Activated CD4-positive, alpha-beta memory T cell treated with anti-CD3 and anti-CD28 coated beads, Interleukin-2, amount 10 ng/mL, durations not matched to agents 7 days and 5 days (primary cell): ENCODE measurements at regions not wholly inside any gene's neighbourhood (a gene's known extent, or its start where the extent isn't known, plus 50 kb on each side); places are given as distances from the start of the nearest gene placed in this dataset.
"Not testable (repeated sequence)": the region's sequence is repeated elsewhere in the genome, so short reads cannot be mapped to it uniquely, and the experiment has no call there.

ENCODE experiments used
- CTCF ChIA-PET: fragments of 350-600 bp; sonication (Branson Sonifier 250); formaldehyde crosslinking; loops from one replicate; lab custom pipeline; 2021; ENCODE audit warnings: antibody characterized with exemption, inconsistent platforms; lab: Charles Lee
- POLR2A ChIA-PET: fragments of 350-600 bp; sonication (Branson Sonifier 250); formaldehyde crosslinking; loops from one replicate; lab custom pipeline; 2021; ENCODE audit warnings: antibody characterized with exemption; lab: Charles Lee
- DNase-seq: peaks from one replicate; pipeline ENCODE4 v3.0.0-alpha.2; 2020
- H3K27ac Mint-ChIP-seq: one replicate; pipeline ENCODE4 v1.8.0; 2021; ENCODE audit warnings: mild to moderate bottlenecking, mixed read lengths
- H3K27me3 Mint-ChIP-seq: one replicate; pipeline ENCODE4 v1.8.0; 2021; ENCODE audit warnings: mixed read lengths
- H3K36me3 Mint-ChIP-seq: one replicate; pipeline ENCODE4 v1.8.0; 2021; ENCODE audit warnings: low read depth, mixed read lengths
- H3K4me1 Mint-ChIP-seq: one replicate; pipeline ENCODE4 v1.8.0; 2021; ENCODE audit warnings: mixed read lengths
- H3K4me3 Mint-ChIP-seq: one replicate; pipeline ENCODE4 v1.8.0; 2021; ENCODE audit warnings: mild to moderate bottlenecking, mixed read lengths
- H3K9me3 Mint-ChIP-seq: one replicate; pipeline ENCODE4 v1.8.0; 2021; ENCODE audit warnings: mixed read lengths

DNA sequence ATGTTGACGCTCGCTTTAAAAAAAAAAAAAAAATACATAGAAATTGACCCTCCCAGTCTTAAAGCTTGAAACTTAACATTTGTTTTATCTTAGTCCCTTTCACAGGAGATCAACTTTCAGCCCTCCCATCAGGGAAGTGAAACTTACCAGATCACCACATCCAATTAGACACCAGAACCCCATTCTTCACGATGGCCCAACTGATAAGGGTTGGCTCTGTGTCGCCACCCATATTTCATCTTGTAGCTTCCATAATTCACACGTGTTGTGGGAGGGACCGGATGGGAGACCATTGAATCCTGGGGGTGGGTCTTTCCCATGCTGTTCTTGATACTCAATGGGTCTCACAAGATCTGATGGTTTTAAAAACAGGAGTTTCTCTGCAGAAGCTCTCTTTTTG is 629.4 kb upstream of the KCND2 start:
- H3K36me3 Mint-ChIP-seq: no peaks in the 10 kb centered on the region
- H3K27ac Mint-ChIP-seq: no peak overlapping the region
- peaks cover 8% of the 10 kb centered on the region for H3K9me3 Mint-ChIP-seq
- DNase-seq: no peak
- no peaks in the 10 kb centered on the region for H3K27me3 Mint-ChIP-seq
- ChIA-PET CTCF (no interaction called here), POLR2A (no interaction called here)
- no peak overlapping the region for H3K4me3 Mint-ChIP-seq
- H3K4me1 Mint-ChIP-seq: no peaks in the 10 kb centered on the region

DNA sequence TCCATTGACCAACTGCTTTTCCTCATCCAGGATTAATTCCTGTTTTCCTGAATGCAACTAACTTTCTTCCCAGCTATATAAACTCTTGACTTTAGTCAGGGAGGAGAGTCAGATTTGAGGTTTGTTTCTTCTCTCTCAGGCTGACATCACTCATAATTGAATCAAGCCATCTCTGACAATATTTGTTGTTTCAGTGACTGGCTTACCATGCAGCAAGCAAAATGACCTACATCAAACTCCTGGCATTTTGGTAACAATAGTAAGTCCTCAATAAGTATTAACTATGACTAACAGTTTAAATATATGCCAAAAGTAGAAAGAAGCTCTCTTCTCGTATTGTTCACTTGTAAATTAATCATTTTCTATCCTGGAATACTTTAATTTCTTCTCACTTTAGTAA is 625.7 kb upstream of the KCND2 start:
- Mint-ChIP-seq H3K27ac (no peak overlapping the region), H3K36me3 (no peaks in the 10 kb centered on the region), H3K9me3 (peaks cover 12% of the 10 kb centered on the region), H3K4me1 (no peaks in the 10 kb centered on the region), H3K4me3 (no peak overlapping the region), H3K27me3 (no peaks in the 10 kb centered on the region)
- ChIA-PET CTCF (no interaction called here), POLR2A (no interaction called here)
- DNase-seq: no peak

DNA sequence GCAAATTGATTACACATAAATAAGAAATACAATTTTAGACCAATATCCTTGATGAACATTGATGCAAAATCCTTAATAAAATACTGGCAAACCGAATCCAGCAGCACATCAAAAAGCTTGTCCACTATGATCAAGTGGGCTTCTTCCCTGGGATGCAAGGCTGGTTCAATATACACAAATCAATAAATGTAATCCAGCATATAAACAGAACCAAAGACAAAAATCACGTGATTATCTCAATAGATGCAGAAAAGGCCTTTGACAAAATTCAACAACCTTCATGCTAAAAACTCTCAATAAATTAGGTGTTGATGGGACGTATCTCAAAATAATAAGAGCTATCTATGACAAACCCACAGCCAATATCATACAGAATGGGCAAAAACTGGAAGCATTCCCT is 624.2 kb upstream of the KCND2 start:
- H3K27me3 Mint-ChIP-seq, H3K36me3 Mint-ChIP-seq, H3K4me3 Mint-ChIP-seq, H3K27ac Mint-ChIP-seq, CTCF ChIA-PET, POLR2A ChIA-PET, DNase-seq, H3K4me1 Mint-ChIP-seq: not testable (repeated sequence)
- peaks cover 15% of the 10 kb centered on the region for H3K9me3 Mint-ChIP-seq

DNA sequence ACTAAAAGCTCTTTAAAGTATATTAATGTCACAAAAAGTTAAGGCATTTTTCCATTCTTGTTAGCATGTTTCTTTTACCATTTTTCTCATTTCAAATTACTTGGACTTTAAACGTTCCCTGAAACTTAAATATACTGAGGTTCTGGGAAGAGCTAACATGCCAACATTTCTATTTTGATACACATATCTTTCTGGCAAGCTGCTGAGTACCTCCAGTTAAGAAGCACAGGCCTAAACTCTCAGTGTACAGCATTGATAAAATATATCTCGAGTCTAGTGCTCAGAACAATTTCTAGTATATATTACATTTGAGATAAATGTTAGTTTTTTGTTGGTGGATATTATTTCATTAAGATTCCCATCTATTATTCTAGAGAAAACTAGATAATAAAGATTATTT is 612.9 kb upstream of the KCND2 start:
- H3K27me3 Mint-ChIP-seq: no peaks in the 10 kb centered on the region
- no peak overlapping the region for H3K27ac Mint-ChIP-seq
- no peak overlapping the region for H3K4me3 Mint-ChIP-seq
- CTCF ChIA-PET: no interaction called here
- H3K4me1 Mint-ChIP-seq: no peaks in the 10 kb centered on the region
- no peaks in the 10 kb centered on the region for H3K36me3 Mint-ChIP-seq
- DNase-seq: no peak
- H3K9me3 Mint-ChIP-seq: peaks cover 2% of the 10 kb centered on the region
- POLR2A ChIA-PET: no interaction called here

DNA sequence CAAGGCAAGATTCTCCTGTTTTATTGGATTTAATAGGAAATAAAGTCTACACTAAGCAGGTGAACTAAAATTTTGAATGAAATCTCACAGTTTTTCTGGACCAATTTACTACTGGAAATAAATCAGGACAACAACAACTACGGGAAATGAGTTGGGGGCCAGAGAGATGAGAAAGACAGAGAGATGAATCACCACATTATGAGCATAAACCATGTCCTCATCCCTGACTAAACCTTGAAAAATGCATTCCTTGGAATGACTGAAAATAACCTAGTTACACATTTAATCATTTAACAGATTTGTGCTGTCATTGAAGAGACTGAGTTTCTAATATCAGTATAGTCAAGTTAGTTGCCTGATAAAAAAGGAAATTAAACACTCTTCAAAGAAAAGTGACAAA is 608.4 kb upstream of the KCND2 start:
- Mint-ChIP-seq H3K4me1 (no peaks in the 10 kb centered on the region), H3K9me3 (peaks cover 4% of the 10 kb centered on the region), H3K27me3 (no peaks in the 10 kb centered on the region), H3K36me3 (no peaks in the 10 kb centered on the region), H3K4me3 (no peak overlapping the region), H3K27ac (no peak overlapping the region)
- no peak for DNase-seq
- POLR2A ChIA-PET: no interaction called here
- CTCF ChIA-PET: no interaction called here

DNA sequence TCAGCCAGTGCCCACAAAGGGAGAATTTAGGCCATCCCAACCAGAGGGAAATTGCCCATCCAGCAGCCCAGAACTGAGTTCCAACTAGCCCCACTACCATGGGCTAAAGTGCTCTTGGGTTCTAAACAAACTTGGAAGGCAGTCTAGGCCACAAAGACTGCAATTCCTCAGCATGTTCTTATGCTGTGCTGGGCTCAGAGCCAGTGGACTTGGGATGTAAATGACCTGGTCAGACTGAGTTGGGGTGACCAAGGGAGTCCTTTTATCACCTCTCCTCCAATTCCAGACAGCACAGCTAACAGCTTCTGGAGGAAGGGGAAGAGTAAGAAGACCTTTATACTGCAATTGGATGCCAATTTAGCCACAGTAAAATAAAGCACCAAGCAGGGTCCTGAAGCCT is 607.2 kb upstream of the KCND2 start:
- no peaks in the 10 kb centered on the region for H3K4me1 Mint-ChIP-seq
- POLR2A ChIA-PET: no interaction called here
- H3K36me3 Mint-ChIP-seq: no peaks in the 10 kb centered on the region
- no peak overlapping the region for H3K27ac Mint-ChIP-seq
- H3K27me3 Mint-ChIP-seq: no peaks in the 10 kb centered on the region
- CTCF ChIA-PET: no interaction called here
- H3K4me3 Mint-ChIP-seq: no peak overlapping the region
- no peak for DNase-seq
- peaks cover 4% of the 10 kb centered on the region for H3K9me3 Mint-ChIP-seq

DNA sequence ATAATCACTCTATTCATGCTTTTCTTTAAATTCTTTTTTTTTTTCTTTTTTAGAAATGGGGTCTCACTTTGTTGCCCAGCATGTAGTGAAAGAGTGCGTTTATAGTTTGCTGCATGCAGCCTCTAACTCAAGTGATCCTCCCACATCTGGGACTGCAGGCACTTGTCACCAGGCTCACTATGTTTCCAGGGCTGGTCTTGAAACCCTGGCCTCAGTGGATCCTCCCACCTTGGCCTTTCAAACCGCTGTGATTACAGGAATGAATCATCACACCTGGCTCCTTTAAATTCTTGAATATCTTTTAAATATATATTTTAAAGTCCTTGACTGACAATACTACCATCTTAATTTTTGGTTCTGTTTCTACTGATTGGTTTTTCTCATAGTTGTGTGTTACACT is 591.6 kb upstream of the KCND2 start:
- POLR2A ChIA-PET: no interaction called here
- no peaks in the 10 kb centered on the region for H3K36me3 Mint-ChIP-seq
- H3K4me3 Mint-ChIP-seq: no peak overlapping the region
- H3K9me3 Mint-ChIP-seq: peaks cover 8% of the 10 kb centered on the region
- H3K27ac Mint-ChIP-seq: no peak overlapping the region
- no peaks in the 10 kb centered on the region for H3K27me3 Mint-ChIP-seq
- DNase-seq: no peak
- CTCF ChIA-PET: no interaction called here
- H3K4me1 Mint-ChIP-seq: no peaks in the 10 kb centered on the region

DNA sequence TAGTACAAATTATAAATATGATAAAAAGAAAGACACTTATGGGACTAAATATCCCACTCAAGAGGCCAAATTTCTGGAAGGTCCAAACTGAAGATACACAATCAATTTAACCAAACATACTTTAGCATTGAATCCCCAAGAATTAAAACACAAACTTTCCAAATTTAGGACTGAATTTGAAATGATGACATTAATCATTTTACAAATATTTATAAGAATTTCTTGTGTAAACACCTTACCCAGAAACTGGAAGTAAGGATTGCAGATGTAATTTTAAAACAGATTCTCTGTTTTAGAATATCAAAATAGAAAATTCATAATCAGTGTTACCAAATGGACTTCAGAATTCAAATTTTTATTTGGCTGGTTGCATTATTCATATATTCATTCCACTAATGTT is 588.2 kb upstream of the KCND2 start:
- ChIA-PET CTCF (no interaction called here), POLR2A (no interaction called here)
- Mint-ChIP-seq H3K27me3 (no peaks in the 10 kb centered on the region), H3K27ac (no peak overlapping the region), H3K9me3 (peaks cover 6% of the 10 kb centered on the region), H3K36me3 (no peaks in the 10 kb centered on the region), H3K4me3 (no peak overlapping the region), H3K4me1 (no peaks in the 10 kb centered on the region)
- DNase-seq: no peak

DNA sequence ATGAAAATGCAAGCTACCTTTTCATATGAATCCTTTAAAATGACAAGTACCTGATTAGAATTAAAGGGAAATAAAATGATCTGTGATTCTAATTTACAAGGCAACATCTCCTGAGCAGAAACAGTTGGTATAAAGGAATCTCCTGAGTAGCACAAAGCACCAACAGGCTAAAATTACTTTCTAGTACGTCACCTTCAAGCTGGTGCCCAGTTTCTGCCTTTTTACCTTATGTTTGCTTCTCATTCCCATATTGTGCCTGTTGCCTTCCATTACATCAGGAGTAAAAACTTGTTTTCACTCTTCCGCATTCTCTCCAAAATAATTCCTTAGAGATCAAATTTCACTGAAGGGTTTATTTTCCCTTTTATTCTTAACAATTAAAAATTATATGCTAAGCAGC is 587.1 kb upstream of the KCND2 start:
- no peak for DNase-seq
- Mint-ChIP-seq H3K4me3 (no peak overlapping the region), H3K4me1 (no peaks in the 10 kb centered on the region), H3K27me3 (no peaks in the 10 kb centered on the region), H3K36me3 (no peaks in the 10 kb centered on the region), H3K27ac (no peak overlapping the region), H3K9me3 (peaks cover 6% of the 10 kb centered on the region)
- CTCF ChIA-PET: no interaction called here
- POLR2A ChIA-PET: no interaction called here

DNA sequence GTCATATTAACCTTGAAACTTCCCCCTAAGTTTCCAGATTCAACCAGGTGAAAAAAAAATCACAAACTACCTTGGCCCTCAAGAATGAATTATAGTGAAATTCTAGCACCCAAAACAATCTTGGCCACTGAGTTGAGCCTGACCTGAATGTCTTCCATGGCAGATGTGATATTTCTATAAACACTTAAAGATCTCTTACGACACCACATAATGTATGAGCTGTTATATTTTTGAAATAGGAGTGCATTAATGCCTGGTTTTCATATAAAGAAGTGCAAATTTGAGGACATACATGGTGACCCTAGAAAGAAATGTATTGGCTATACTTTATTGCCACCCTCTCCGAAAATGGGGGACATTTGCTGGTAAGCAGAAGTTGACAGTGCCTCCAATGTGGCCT is 584.1 kb upstream of the KCND2 start:
- H3K36me3 Mint-ChIP-seq: no peaks in the 10 kb centered on the region
- H3K27me3 Mint-ChIP-seq: no peaks in the 10 kb centered on the region
- DNase-seq: no peak
- no peak overlapping the region for H3K4me3 Mint-ChIP-seq
- CTCF ChIA-PET: no interaction called here
- no peaks in the 10 kb centered on the region for H3K4me1 Mint-ChIP-seq
- peaks cover 6% of the 10 kb centered on the region for H3K9me3 Mint-ChIP-seq
- H3K27ac Mint-ChIP-seq: no peak overlapping the region
- POLR2A ChIA-PET: no interaction called here

DNA sequence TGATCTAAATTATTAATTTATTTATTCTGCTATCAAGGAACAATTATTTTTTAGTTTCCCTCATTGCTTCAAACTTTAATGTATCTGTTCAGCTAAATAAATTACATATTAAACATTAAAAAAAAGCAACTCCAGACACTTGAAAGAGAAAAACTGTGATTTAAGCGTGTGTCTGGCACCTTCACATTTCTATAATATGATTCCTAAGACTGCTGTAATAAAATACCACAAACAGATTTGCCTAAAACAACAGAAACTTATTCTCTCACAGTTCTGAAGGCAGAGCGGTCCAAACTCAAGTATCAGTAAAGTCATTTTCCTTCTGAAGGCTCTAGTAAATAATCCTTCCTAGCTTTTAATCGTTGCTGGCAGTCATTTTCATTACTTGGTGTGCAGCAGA is 580.4 kb upstream of the KCND2 start:
- no peaks in the 10 kb centered on the region for H3K4me1 Mint-ChIP-seq
- H3K36me3 Mint-ChIP-seq: no peaks in the 10 kb centered on the region
- ChIA-PET POLR2A (no interaction called here), CTCF (no interaction called here)
- no peak overlapping the region for H3K4me3 Mint-ChIP-seq
- DNase-seq: no peak
- no peak overlapping the region for H3K27ac Mint-ChIP-seq
- H3K27me3 Mint-ChIP-seq: no peaks in the 10 kb centered on the region
- peaks cover 4% of the 10 kb centered on the region for H3K9me3 Mint-ChIP-seq

DNA sequence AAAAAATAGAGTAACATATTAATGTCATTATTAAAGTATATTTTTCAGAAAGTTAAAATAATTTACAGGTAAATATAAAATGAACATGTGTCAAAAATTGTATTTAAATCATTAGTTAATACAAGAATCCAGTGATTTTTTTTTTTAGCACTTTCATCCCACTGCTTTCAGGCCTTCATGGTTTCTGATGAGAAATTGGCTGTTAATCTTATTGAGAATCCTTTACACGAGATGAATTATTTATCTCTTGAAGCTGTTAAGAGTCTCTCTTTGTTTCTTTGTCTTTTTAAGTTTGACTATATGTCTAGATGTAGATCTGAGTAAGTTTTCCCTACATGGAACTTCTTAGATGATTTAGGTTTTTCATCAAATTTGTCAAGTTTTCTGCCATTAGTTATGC is 578.5 kb upstream of the KCND2 start:
- POLR2A ChIA-PET: no interaction called here
- Mint-ChIP-seq H3K27ac (no peak overlapping the region), H3K4me3 (no peak overlapping the region), H3K4me1 (no peaks in the 10 kb centered on the region), H3K27me3 (no peaks in the 10 kb centered on the region), H3K9me3 (peaks cover 4% of the 10 kb centered on the region), H3K36me3 (no peaks in the 10 kb centered on the region)
- CTCF ChIA-PET: no interaction called here
- no peak for DNase-seq

DNA sequence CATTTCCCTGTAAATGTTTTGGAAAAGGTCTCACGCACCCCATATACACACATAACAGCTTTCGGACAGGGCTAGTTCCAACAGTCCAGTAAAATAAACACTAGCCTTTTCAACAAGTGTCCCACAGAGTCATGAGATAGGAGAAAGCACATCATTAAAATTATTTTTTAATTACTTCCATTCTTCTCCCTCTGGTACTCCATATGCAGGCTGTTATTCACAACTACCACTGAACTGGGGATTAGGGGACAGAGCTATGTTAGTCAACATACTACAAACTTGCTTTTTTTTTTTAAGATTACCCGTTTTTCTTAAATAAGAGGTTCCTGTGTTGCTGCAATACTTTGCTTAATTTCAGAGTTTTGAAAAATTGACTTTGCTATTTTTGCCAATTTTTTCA is 576.6 kb upstream of the KCND2 start:
- no peaks in the 10 kb centered on the region for H3K36me3 Mint-ChIP-seq
- DNase-seq: no peak
- ChIA-PET CTCF (no interaction called here), POLR2A (no interaction called here)
- H3K4me3 Mint-ChIP-seq: no peak overlapping the region
- H3K27ac Mint-ChIP-seq: no peak overlapping the region
- H3K4me1 Mint-ChIP-seq: no peaks in the 10 kb centered on the region
- no peaks in the 10 kb centered on the region for H3K27me3 Mint-ChIP-seq
- H3K9me3 Mint-ChIP-seq: peaks cover 4% of the 10 kb centered on the region

DNA sequence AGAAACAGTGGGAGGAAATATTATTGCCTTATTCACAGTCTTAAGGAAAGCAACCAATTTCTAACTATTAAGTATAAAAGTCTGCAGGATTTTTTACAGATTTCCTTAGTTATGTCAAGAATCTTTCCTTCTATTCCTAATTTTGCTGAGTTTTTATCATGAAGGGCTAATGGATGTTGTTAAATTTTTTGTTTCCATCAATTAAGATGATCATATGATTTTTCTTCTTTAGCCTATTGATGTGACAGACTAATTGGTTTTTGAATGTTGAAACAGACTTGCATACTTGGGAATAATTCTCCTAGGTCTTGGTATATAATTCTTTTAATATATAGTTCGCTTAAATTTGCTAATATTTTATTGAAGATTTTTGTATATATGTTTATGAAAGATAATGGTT is 569.1 kb upstream of the KCND2 start:
- POLR2A ChIA-PET: no interaction called here
- DNase-seq: no peak
- peaks cover 2% of the 10 kb centered on the region for H3K9me3 Mint-ChIP-seq
- H3K4me3 Mint-ChIP-seq: no peak overlapping the region
- no peaks in the 10 kb centered on the region for H3K36me3 Mint-ChIP-seq
- CTCF ChIA-PET: no interaction called here
- H3K27ac Mint-ChIP-seq: no peak overlapping the region
- no peaks in the 10 kb centered on the region for H3K27me3 Mint-ChIP-seq
- H3K4me1 Mint-ChIP-seq: no peaks in the 10 kb centered on the region

DNA sequence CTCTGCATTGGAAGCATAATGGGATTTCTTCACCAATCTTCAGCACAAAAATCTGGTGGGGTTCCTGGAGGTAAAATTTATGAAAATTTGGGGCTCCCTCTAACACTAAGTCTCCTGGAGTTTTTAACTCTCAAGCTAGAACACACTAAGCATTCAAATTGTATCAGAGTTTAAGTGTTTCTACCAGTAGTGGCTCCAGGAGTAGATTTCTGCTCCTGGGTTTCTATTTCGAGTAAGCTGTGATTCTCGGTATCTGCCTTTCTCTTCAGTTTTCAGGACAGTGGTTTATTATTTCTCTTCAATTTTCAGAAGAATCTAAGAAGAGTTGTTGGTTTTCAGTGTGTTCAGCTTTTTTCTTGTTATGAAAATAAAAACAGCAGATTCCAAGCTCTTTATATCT is 566.4 kb upstream of the KCND2 start:
- H3K36me3 Mint-ChIP-seq: no peaks in the 10 kb centered on the region
- no peaks in the 10 kb centered on the region for H3K4me1 Mint-ChIP-seq
- no peak overlapping the region for H3K4me3 Mint-ChIP-seq
- no peaks in the 10 kb centered on the region for H3K27me3 Mint-ChIP-seq
- CTCF ChIA-PET: no interaction called here
- H3K27ac Mint-ChIP-seq: no peak overlapping the region
- DNase-seq: no peak
- peaks cover 5% of the 10 kb centered on the region for H3K9me3 Mint-ChIP-seq
- POLR2A ChIA-PET: no interaction called here
